ENCODE measurements at regions not wholly inside any gene's neighbourhood (a gene's known extent, or its start where the extent isn't known, plus 50 kb on each side); places are given as distances from the start of the nearest gene placed in this dataset.

DNA sequence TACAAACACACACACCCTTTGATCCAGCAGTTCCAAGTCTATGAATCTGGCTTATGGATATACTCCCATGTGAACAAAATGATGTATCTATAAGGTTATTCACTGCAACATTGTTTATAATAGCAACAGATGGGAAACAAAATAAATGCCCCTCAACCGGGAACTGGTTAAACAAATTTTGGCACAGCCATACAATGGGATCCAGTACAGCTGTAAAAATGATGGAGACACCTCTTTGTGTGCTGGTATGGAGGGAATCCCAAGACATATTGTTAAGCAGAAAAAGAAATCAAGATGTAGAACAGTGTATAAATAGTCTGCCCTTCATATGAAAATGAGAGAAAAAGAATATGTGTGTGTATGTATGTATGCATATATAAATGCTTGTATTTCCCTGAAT is 155.5 kb downstream of the SNX10 start (continued):
- TF ChIP-seq HDAC2 (IDR thresholded peaks at IDR 0.05; ENCODE audit: borderline replicate concordance in 1 of 2, low read depth in 2 of 2, low read length in 2 of 2), result no peak
